K562 (cell line): ENCODE measurements at regions not wholly inside any gene's neighbourhood (a gene's known extent, or its start where the extent isn't known, plus 50 kb on each side); places are given as distances from the start of the nearest gene placed in this dataset.

Experiments
- ATAC-seq: fragments of 200-7000 bp; cut with Tn5 transposase; 3 replicates; pipeline ENCODE4 v1.9.1; 2020; ENCODE audit warnings: moderate library complexity
- BruUV-seq: library from RNA; stranded (reverse); fragments of 400-500 nt; replicated peaks from 2 replicates; lab custom pipeline; 2021; lab: Mats Ljungman, UMichigan
- CTCF ChIA-PET: fragments of 300-600 bp; formaldehyde crosslinking; extraction: SDS; loops from one replicate; lab custom pipeline; 2021; ENCODE audit warnings: low intra/inter-chr PET ratio; lab: Yijun Ruan, JAX
- POLR2A ChIA-PET: fragments of 300-600, 350-650 bp; sonication (Branson Sonifier 250); formaldehyde crosslinking; extraction: SDS; loops from one replicate; lab custom pipeline; 2021; ENCODE audit warnings: antibody characterized with exemption, inconsistent platforms; lab: Yijun Ruan, JAX
- DNase-seq, 4 experiments: peaks; one replicate each; pipeline versions ENCODE4 v3.0.0 to v3.0.0-alpha.2; 2011 to 2018; ENCODE audit warnings: low spot score in 3 of 4, mixed read lengths in 3 of 4; ENCODE audit errors: extremely low read depth in 1 of 4
- FAIRE-seq: peaks from 2 replicates; lab custom pipeline; 2011; peaks lifted over from hg19 to GRCh38; lab: Jason Lieb, UNC
- H2AFZ ChIP-seq: 2 replicates; pipeline ENCODE4 v1.6.0; 2011; ENCODE audit warnings: low read depth, low read length, control low read depth, inconsistent platforms
- H3K27ac ChIP-seq: fragments of 200-600 bp; 3 replicates; pipeline ENCODE4 v1.8.0; 2011; ENCODE audit warnings: low read depth, mild to moderate bottlenecking, control low read depth, inconsistent platforms, low read length, moderate library complexity, mixed read lengths; ENCODE audit errors: extremely low read depth
- H3K27me3 ChIP-seq, 2 experiments: fragments of 300-600 bp in 1 of 2; 2 replicates in 1 of 2; 3 replicates in 1 of 2; pipeline versions ENCODE4 v1.6.0 to v1.8.0; 2011; ENCODE audit warnings: inconsistent platforms in 2 of 2, low read length in 2 of 2, mild to moderate bottlenecking in 1 of 2, mixed read lengths in 1 of 2, moderate library complexity in 1 of 2; ENCODE audit not compliant: control insufficient read depth in 2 of 2, insufficient read depth in 2 of 2
- H3K36me3 ChIP-seq: fragments of 300-600 bp; 3 replicates; pipeline ENCODE4 v1.8.0; 2011; ENCODE audit warnings: mild to moderate bottlenecking, low read length, inconsistent platforms; ENCODE audit not compliant: control insufficient read depth, insufficient read depth
- H3K4me1 ChIP-seq, 2 experiments: fragments of 200-600 bp in 1 of 2; replicated peaks in 1 of 2; 2 replicates in 1 of 2; 3 replicates in 1 of 2; pipeline versions ENCODE4 v1.5.1 to v1.8.0; 2011; ENCODE audit warnings: inconsistent platforms in 2 of 2, low read length in 2 of 2, mild to moderate bottlenecking in 1 of 2, mixed read lengths in 1 of 2, moderate library complexity in 1 of 2; ENCODE audit not compliant: control insufficient read depth in 2 of 2, insufficient read depth in 2 of 2
- H3K4me2 ChIP-seq: 2 replicates; pipeline ENCODE4 v1.6.1; 2011; ENCODE audit warnings: low read length, control low read depth, inconsistent platforms, mixed read lengths; ENCODE audit not compliant: insufficient read depth
- H3K4me3 ChIP-seq: fragments of 200-600 bp; sonication (generic), shearing (Covaris generic); 2 replicates; pipeline ENCODE4 v1.5.1; 2016; ENCODE audit warnings: control low read depth, inconsistent platforms
- H3K79me2 ChIP-seq: fragments of 200-600 bp; 3 replicates; pipeline ENCODE4 v1.8.0; 2011; ENCODE audit warnings: low read length, inconsistent platforms; ENCODE audit not compliant: control insufficient read depth, insufficient read depth
- H3K9ac ChIP-seq, 2 experiments: 2 replicates each; pipeline versions ENCODE4 v1.6.0 to v1.6.1; 2011; ENCODE audit warnings: low read depth in 2 of 2, low read length in 2 of 2, control low read depth in 1 of 2, inconsistent platforms in 1 of 2, mild to moderate bottlenecking in 1 of 2, mixed read lengths in 1 of 2; ENCODE audit not compliant: insufficient read depth in 1 of 2
- H3K9me1 ChIP-seq: one replicate; pipeline ENCODE4 v1.6.0; 2011; ENCODE audit warnings: inconsistent platforms, mild to moderate bottlenecking, low read length, moderate library complexity; ENCODE audit not compliant: control insufficient read depth, insufficient read depth
- H3K9me3 ChIP-seq: replicated peaks from 2 replicates; pipeline ENCODE4 v1.5.1; 2011; ENCODE audit warnings: low read depth, low read length, inconsistent platforms; ENCODE audit not compliant: control insufficient read depth, insufficient read depth
- H4K20me1 ChIP-seq: replicated peaks from 2 replicates; pipeline ENCODE4 v1.6.1; 2011; ENCODE audit warnings: low read length, inconsistent platforms, mixed read lengths; ENCODE audit not compliant: control insufficient read depth, insufficient read depth
- BRF1 ChIP-seq: IDR thresholded peaks from 3 replicates; pipeline ENCODE4 v1.6.1; 2011; ENCODE audit warnings: borderline replicate concordance, mild to moderate bottlenecking; ENCODE audit not compliant: insufficient read length; ENCODE audit errors: extremely low read depth
- DEAF1 ChIP-seq: fragments of 450-650 bp; formaldehyde crosslinking; IDR thresholded peaks from 2 replicates; pipeline ENCODE4 v1.4.0; 2020; ENCODE audit warnings: mild to moderate bottlenecking, moderate library complexity
- ETS2 ChIP-seq: IDR thresholded peaks from 2 replicates; pipeline ENCODE4 v1.6.1; 2016; ENCODE audit warnings: borderline replicate concordance, missing genetic modification characterization, mild to moderate bottlenecking, moderate library complexity, missing compliant biosample characterization; ENCODE audit not compliant: poor library complexity, severe bottlenecking
- GABPA ChIP-seq: fragments of 200-800 bp; sonication (Bioruptor generic); conservative IDR thresholded peaks from 2 replicates; pipeline ENCODE4 v1.6.1; 2016; ENCODE audit warnings: low read depth, missing genetic modification characterization, missing compliant biosample characterization
- KLF16 ChIP-seq: IDR thresholded peaks from 2 replicates; pipeline ENCODE4 v1.6.1; 2016; ENCODE audit warnings: antibody characterized with exemption
- LCOR ChIP-seq: sonication (generic); formaldehyde crosslinking; IDR thresholded peaks from 2 replicates; pipeline ENCODE4 v1.8.0; 2022; ENCODE audit warnings: mild to moderate bottlenecking, missing genetic modification reagents
- NR1H2 ChIP-seq: sonication (generic); formaldehyde crosslinking; IDR thresholded peaks from 2 replicates; pipeline ENCODE4 v1.4.0; 2020; ENCODE audit warnings: mild to moderate bottlenecking, missing genetic modification reagents
- RAD21 ChIP-seq, 2 experiments: fragments of 250-450 bp in 1 of 2; fragments of 450-650 bp in 1 of 2; sonication (Bioruptor Pico) in 1 of 2; formaldehyde crosslinking in 1 of 2; IDR thresholded peaks in 1 of 2; conservative IDR thresholded peaks in 1 of 2; 2 replicates each; pipeline versions ENCODE4 v1.4.0 to v1.8.0; 2020 to 2022; ENCODE audit warnings: mild to moderate bottlenecking in 2 of 2, moderate library complexity in 1 of 2
- RAD51 ChIP-seq: fragments of 450-650 bp; IDR thresholded peaks from 2 replicates; pipeline ENCODE4 v1.7.1; 2016; ENCODE audit warnings: low read depth, mild to moderate bottlenecking, borderline replicate concordance
- RHOXF2B ChIP-seq: fragments of 250-450 bp; sonication (Bioruptor Pico); conservative IDR thresholded peaks from 2 replicates; pipeline ENCODE4 v1.5.1; 2021
- RREB1 ChIP-seq: fragments of 250-450 bp; sonication (Bioruptor Pico); IDR thresholded peaks from 2 replicates; pipeline ENCODE4 v1.4.0; 2020
- ZNF3 ChIP-seq: fragments of 250-450 bp; sonication (Bioruptor Pico); IDR thresholded peaks from 2 replicates; pipeline ENCODE4 v1.5.0; 2021; ENCODE audit warnings: mild to moderate bottlenecking, moderate library complexity
- ZNF444 ChIP-seq: fragments of 250-450 bp; sonication (Bioruptor Pico); IDR thresholded peaks from 2 replicates; pipeline ENCODE4 v1.4.0; 2020; ENCODE audit warnings: mild to moderate bottlenecking, moderate library complexity
- ZNF830 ChIP-seq: fragments of 250-450 bp; sonication (Bioruptor Pico); IDR thresholded peaks from 2 replicates; pipeline ENCODE4 v1.5.0; 2021; ENCODE audit warnings: mild to moderate bottlenecking
- WGBS: fragments of 100-300 bp; shearing (Covaris generic); methylation state at CpG from one replicate; pipeline ENCODE4 v1.1.6; 2016; ENCODE audit warnings: low coverage, mixed read lengths; ENCODE audit not compliant: insufficient coverage; ENCODE audit errors: missing lambda C conversion rate; 5-methylcytosine and 5-hydroxymethylcytosine counted together
- in situ Hi-C: fragments of 300-500 bp; cut with MboI; formaldehyde crosslinking; loops from 4 replicates; pipeline ENCODE4 v1.15.0; 2018; ENCODE audit warnings: inconsistent platforms, mixed read lengths
- intact Hi-C: fragments of 100-400 bp; cut with micrococcal nuclease; formaldehyde crosslinking; loops from 2 replicates; pipeline ENCODE4 v1.14.2; 2022

- POLR2A ChIA-PET = no interaction called here
- Histone ChIP-seq H3K79me2 (no peaks in the 10 kb centered on the region), H3K4me2 (no peak overlapping the region), H3K27me3 (no peaks in the 10 kb centered on the region), H3K36me3 (no peaks in the 10 kb centered on the region), H3K27ac (no peak overlapping the region), H3K4me3 (no peak overlapping the region), H4K20me1 (no peaks in the 10 kb centered on the region), H3K9me1 (no peaks in the 10 kb centered on the region), H3K9me3 (no peaks in the 10 kb centered on the region), H2AFZ (no peak overlapping the region), H3K4me1 (no peaks in the 10 kb centered on the region), H3K9ac (no peak overlapping the region)
- peak; percentile 72 for ATAC-seq
- no peak for FAIRE-seq
- intact Hi-C loops = loop anchor here (5.0 kb wide), 1 partner anchor 1001 kb away; no protein-coding TSS in a partner anchor
- in situ Hi-C loops = no loop called here
- 44% methylated on average over 5 of the region's 5 CpGs for WGBS
- DNase-seq = peak; percentile 40 to 75 (median 60)
- CTCF ChIA-PET = interaction anchor here (1.1 kb wide), 1 partner anchor 1003 kb away, joined by 4 read pairs; no protein-coding TSS in a partner anchor
- no TSS peak for BruUV-seq
- TF ChIP-seq KLF16 (0 out of 2 replicates have a peak, but pooled peaks have one; percentile 16), RREB1 (CRISPR knock-in tag) (no peak), RAD21 (CRISPR knock-in tag; conservative IDR thresholded peaks at IDR 0.05 in 1 of 2, IDR thresholded peaks at IDR 0.05 in 1 of 2) (peak; percentile 46 to 63), DEAF1 (CRISPR knock-in tag) (0 out of 2 replicates have a peak, but pooled peaks have one; percentile 13), ETS2 (tag) (no peak), RHOXF2B (CRISPR knock-in tag) (no peak), ZNF830 (CRISPR knock-in tag) (no peak), GABPA (tag) (no peak), ZNF3 (CRISPR knock-in tag) (no peak), LCOR (CRISPR knock-in tag) (no peak), NR1H2 (no peak), BRF1 (no peak), ZNF444 (CRISPR knock-in tag) (no peak), RAD51 (no peak)
These were observed 590.0 kb downstream of the METTL15 start for GRCh38 chr11:28697920-28698827.
